BLaER1 treated with 17β-estradiol and CSF1 and Interleukin-3, amounts not matched to agents 10 nM and 100 nM (cell line): ENCODE measurements at regions not wholly inside any gene's neighbourhood (a gene's known extent, or its start where the extent isn't known, plus 50 kb on each side); places are given as distances from the start of the nearest gene placed in this dataset.
"Not testable (repeated sequence)": the region's sequence is repeated elsewhere in the genome, so short reads cannot be mapped to it uniquely, and the experiment has no call there.

Experiments used
- H3K27ac ChIP-seq, 11 experiments: shearing (Covaris generic); formaldehyde crosslinking; 2 replicates each; pipeline ENCODE4 v1.8.1; 2022
- H3K27me3 ChIP-seq, 11 experiments: shearing (Covaris generic); formaldehyde crosslinking; 2 replicates each; pipeline ENCODE4 v1.8.1; 2022
- H3K36me3 ChIP-seq, 11 experiments: shearing (Covaris generic); formaldehyde crosslinking; 2 replicates each; pipeline ENCODE4 v1.8.1; 2022
- H3K4me1 ChIP-seq, 10 experiments: shearing (Covaris generic); formaldehyde crosslinking; 2 replicates each; pipeline ENCODE4 v1.8.1; 2022
- H3K4me2 ChIP-seq, 11 experiments: shearing (Covaris generic); formaldehyde crosslinking; 2 replicates each; pipeline ENCODE4 v1.8.1; 2022
- H3K4me3 ChIP-seq, 10 experiments: shearing (Covaris generic); formaldehyde crosslinking; 2 replicates each; pipeline ENCODE4 v1.8.1; 2022
- H3K9ac ChIP-seq, 11 experiments: shearing (Covaris generic); formaldehyde crosslinking; 2 replicates each; pipeline ENCODE4 v1.8.1; 2022
- H3K9me3 ChIP-seq, 11 experiments: shearing (Covaris generic); formaldehyde crosslinking; replicated peaks in 1 of 11; 2 replicates each; pipeline ENCODE4 v1.8.1; 2022
- H4K20me1 ChIP-seq, 11 experiments: shearing (Covaris generic); formaldehyde crosslinking; 2 replicates each; pipeline ENCODE4 v1.8.1; 2022
- Cebpa-rat ChIP-seq, 11 experiments: shearing (Covaris generic); IDR thresholded peaks; 2 replicates each; pipeline ENCODE4 v1.8.1; 2022

DNA sequence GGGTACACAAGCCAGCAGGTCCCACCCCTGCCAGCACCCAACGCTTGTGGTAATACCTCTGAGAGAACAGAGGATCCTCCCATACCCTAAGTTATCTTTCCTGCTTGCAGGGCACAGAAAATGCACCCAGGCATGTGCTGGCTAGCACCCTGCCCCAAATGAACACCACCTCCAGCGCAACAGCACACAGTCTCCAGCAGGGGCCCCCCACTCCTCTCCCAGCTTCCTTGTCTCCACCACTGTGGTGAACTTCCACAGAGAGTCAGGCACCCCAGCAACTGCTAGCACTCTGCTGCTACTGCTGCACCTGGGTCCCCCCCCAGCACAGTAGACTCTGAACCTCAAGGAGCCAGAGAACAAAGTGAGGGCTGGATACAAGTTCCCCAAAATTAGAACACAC lies 216.8 kb upstream of the CNTNAP5 start:
- no peaks in the 10 kb centered on the region for H3K36me3 ChIP-seq
- no peak for TF ChIP-seq Cebpa-rat (IDR thresholded peaks at IDR 0.05)

DNA sequence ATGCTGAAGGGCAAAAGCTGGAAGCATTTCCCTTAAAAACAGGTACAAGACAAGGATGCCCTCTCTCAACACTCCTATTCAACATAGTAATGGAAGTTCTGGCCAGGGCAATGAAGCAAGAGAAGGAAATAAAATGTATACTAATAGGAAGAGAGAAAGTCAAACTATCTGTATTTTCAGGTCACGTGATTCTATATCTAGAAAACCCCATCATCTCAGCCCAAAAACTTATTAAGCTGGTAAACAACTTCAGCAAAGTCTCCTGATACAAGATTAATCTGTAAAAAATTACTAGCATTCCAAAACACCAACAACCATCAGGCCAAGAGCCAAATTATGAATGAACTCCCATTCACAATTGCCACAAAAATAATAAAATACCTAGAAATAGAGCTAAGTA lies 213.2 kb upstream of the CNTNAP5 start:
- TF ChIP-seq Cebpa-rat (IDR thresholded peaks at IDR 0.05) = no peak
- Histone ChIP-seq H4K20me1 (no peaks in the 10 kb centered on the region), H3K9ac (no peak overlapping the region), H3K27ac (no peak overlapping the region), H3K4me3 (no peak overlapping the region), H3K4me1 (no peaks in the 10 kb centered on the region), H3K36me3 (no peaks in the 10 kb centered on the region), H3K9me3 (peaks cover 14 to 37% (median 24%) of the 10 kb centered on the region in 11 experiments), H3K27me3 (no peaks in the 10 kb centered on the region), H3K4me2 (no peak overlapping the region)

More for the DNA sequence above, 216.8 kb upstream of the CNTNAP5 start:
- Histone ChIP-seq H3K9ac (no peak overlapping the region), H3K4me2 (no peak overlapping the region), H3K27me3 (no peaks in the 10 kb centered on the region), H3K4me1 (no peaks in the 10 kb centered on the region), H4K20me1 (no peaks in the 10 kb centered on the region), H3K9me3 (peaks cover 37 to 64% (median 51%) of the 10 kb centered on the region in 11 experiments), H3K27ac (no peak overlapping the region), H3K4me3 (no peak overlapping the region)

DNA sequence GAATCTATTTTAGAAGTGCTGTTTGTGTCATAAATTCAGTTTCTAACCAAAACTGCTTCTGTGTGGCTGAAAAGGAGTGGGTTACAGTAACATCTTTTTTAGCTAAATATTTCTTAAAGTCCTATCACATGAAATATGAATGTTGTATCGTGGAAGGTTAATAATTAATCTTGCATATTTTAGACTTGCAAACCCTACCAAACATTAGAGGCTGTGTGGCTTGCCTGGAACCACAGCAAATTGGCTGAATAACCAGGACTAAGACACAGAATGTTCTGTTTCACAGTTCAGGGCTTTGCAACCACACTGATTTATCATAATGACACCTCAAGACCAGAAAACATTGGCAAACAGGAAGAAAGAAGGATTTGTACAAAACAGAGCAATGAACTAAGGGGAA lies 208.9 kb upstream of the CNTNAP5 start:
- Histone ChIP-seq H3K4me3 (no peak overlapping the region), H3K27me3 (no peaks in the 10 kb centered on the region), H3K9me3 (no peaks in the 10 kb centered on the region), H4K20me1 (no peaks in the 10 kb centered on the region), H3K36me3 (no peaks in the 10 kb centered on the region), H3K4me1 (no peaks in the 10 kb centered on the region), H3K9ac (no peak overlapping the region), H3K4me2 (no peak overlapping the region), H3K27ac (no peak overlapping the region)
- no peak for TF ChIP-seq Cebpa-rat (IDR thresholded peaks at IDR 0.05)

DNA sequence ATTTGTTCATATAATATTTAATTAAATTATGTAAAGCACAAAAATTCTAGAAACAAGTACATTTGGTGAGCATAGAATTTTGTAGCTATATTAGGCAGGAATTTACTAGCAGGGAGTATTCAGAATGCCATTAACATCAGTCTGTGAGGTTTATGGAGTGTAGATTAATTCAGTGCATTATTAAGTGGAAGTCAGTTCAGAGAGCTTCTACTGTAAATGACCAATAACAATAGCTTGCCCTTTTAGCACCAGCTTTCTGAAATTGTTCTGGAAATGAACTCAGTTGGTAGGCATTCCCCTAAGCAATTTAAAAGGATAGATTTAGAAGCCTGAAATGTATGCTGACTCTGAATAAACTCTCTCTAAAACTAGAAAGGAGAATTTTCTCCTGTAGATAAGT lies 208.2 kb upstream of the CNTNAP5 start:
- Histone ChIP-seq H3K27me3 (no peaks in the 10 kb centered on the region), H3K4me1 (no peaks in the 10 kb centered on the region), H3K27ac (no peak overlapping the region), H3K4me2 (no peak overlapping the region), H3K36me3 (no peaks in the 10 kb centered on the region), H3K9me3 (no peaks in the 10 kb centered on the region), H4K20me1 (no peaks in the 10 kb centered on the region), H3K4me3 (no peak overlapping the region), H3K9ac (no peak overlapping the region)
- no peak for TF ChIP-seq Cebpa-rat (IDR thresholded peaks at IDR 0.05)

DNA sequence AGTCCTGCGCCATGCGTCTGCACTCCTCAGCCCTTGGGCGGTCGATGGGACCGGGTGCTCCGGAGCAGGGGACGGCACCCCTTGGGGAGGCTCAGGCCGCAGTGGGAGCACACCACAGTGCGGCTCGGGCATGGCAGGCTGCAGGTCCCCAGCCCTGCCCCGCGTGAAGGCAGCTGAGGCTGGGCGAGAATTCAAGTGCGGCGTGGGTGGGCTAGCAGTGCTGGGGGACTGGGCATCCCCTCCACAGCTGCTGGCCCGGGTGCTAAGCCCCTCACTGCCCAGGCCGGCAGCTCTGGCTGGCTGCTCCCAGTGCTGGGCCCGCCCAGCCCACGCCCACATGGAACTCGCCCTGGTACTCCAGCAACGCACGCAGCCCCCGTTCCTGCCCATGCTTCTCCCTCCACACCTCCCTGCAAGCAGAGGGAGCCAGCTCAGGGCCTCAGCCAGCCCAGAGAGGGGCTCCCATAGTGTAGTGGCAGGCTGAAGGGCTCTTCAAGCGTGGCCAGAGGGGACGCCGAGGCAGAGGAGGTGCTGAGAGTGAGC lies 198.3 kb upstream of the CNTNAP5 start:
- Histone ChIP-seq H3K4me3 (no peak overlapping the region), H3K9me3 (peaks cover 0 to 19% (median 8%) of the 10 kb centered on the region in 11 experiments; a peak in 16 of 22 replicates), H3K36me3 (no peaks in the 10 kb centered on the region), H3K27me3 (no peaks in the 10 kb centered on the region), H3K27ac (no peak overlapping the region), H3K4me2 (no peak overlapping the region), H3K4me1 (no peaks in the 10 kb centered on the region), H4K20me1 (no peaks in the 10 kb centered on the region), H3K9ac (no peak overlapping the region)
- no peak for TF ChIP-seq Cebpa-rat (IDR thresholded peaks at IDR 0.05)

DNA sequence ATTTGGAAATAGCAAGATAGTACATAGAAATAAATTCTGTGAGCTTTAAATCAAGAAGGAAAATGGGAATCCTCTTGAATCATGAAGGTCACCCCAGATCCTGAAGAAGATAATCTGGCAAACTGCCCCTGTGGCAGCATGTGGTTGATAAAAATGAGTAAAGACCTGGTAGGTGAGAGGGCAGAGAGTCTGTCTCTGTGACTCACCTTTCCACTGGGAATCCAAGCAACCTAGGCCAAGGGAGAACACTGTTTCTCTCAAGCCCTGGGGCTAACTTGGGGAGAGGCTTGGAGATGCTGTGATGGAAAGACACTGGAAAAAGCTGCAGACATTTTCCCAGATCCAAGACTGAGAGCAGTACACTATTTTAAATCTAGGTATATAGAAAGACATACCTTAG lies 185.8 kb upstream of the CNTNAP5 start:
- Histone ChIP-seq H3K36me3 (no peaks in the 10 kb centered on the region), H3K27me3 (no peaks in the 10 kb centered on the region), H3K9me3 (peaks cover 13 to 38% (median 26%) of the 10 kb centered on the region in 11 experiments; a peak in 21 of 22 replicates), H3K4me1 (no peaks in the 10 kb centered on the region), H3K4me2 (no peak overlapping the region), H3K9ac (no peak overlapping the region), H4K20me1 (no peaks in the 10 kb centered on the region), H3K4me3 (no peak overlapping the region), H3K27ac (no peak overlapping the region)
- TF ChIP-seq Cebpa-rat (IDR thresholded peaks at IDR 0.05) = no peak

DNA sequence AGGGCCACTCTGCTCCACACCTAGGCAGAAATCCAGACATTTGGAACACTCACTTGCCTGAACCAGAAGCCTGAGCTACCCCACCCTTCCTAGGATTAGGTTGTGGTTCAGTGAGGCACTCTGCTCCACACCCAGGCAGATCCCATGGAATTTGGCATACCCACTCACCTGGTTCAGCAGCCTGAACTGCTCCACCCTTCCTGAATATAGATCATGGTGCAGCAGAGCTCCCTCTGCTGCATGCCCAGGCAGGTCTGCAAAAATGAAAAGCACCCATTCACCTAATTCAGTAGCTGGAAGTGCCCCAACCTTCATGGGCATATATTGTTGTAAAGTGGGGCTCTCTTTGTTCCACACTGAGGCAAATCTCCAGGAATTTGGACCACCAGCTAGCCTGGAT lies 185.1 kb upstream of the CNTNAP5 start:
- TF ChIP-seq Cebpa-rat (IDR thresholded peaks at IDR 0.05) = no peak
- H3K9ac ChIP-seq = no peak overlapping the region

DNA sequence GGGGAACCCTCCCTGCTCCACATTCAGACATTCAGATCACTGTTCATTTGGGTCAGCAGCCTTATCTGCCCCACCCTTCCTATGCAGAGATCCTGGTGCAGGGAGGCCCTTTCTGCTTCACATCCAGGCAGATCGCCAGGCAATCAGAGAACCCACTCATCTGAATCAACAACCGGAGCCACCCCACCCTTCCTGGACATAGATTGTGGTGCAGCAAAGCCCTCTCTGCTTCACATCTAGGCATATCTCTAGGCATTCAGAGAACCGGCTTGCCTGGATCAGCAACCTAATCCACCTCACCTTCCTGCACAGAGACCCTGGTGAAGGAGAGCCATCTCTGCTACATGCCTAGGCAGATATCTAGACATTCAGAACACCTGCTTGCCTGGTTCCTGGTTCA lies 184.5 kb upstream of the CNTNAP5 start:
- H3K4me3 ChIP-seq = no peak overlapping the region
- TF ChIP-seq Cebpa-rat (IDR thresholded peaks at IDR 0.05) = no peak
- H3K36me3 ChIP-seq = no peaks in the 10 kb centered on the region
- no peak overlapping the region for H3K4me2 ChIP-seq
- H3K27me3 ChIP-seq = no peaks in the 10 kb centered on the region
- H3K27ac ChIP-seq = no peak overlapping the region
- no peak overlapping the region for H3K9ac ChIP-seq
- H3K9me3 ChIP-seq = peaks cover 13 to 38% (median 26%) of the 10 kb centered on the region in 11 experiments; a peak in 21 of 22 replicates
- H4K20me1 ChIP-seq = no peaks in the 10 kb centered on the region
- no peaks in the 10 kb centered on the region for H3K4me1 ChIP-seq

More for the DNA sequence above, 185.1 kb upstream of the CNTNAP5 start:
- Histone ChIP-seq H3K4me1 (no peaks in the 10 kb centered on the region), H3K9me3 (peaks cover 13 to 38% (median 26%) of the 10 kb centered on the region in 11 experiments; a peak in 21 of 22 replicates), H3K27me3 (no peaks in the 10 kb centered on the region), H3K36me3 (no peaks in the 10 kb centered on the region), H3K27ac (no peak overlapping the region), H3K4me2 (no peak overlapping the region), H3K4me3 (no peak overlapping the region), H4K20me1 (no peaks in the 10 kb centered on the region)

DNA sequence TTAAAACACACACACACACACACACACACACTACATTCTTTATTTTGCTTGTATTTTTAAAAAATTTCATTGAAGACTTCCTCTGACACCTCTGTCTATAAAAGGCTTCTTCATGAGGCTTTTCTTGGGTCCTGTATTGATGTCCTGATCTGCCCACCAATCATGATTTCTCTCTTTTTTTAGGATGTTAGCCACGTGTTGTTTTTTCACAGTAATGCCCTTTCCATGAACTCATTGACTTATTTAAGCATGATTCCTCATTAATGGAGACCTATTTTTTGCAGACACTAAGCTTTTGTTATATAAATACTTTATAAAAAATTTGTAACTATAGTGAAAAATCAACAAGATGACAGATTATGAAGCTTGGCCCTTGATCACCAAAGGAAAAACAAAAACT lies 173.8 kb upstream of the CNTNAP5 start:
- Histone ChIP-seq H3K9me3 (peaks cover 11 to 36% (median 26%) of the 10 kb centered on the region in 11 experiments; a peak in 20 of 22 replicates), H3K4me2 (no peak overlapping the region), H3K27me3 (no peaks in the 10 kb centered on the region), H3K4me1 (peaks cover 0 to 10% (median 2%) of the 10 kb centered on the region in 10 experiments; a peak in 4 of 20 replicates), H4K20me1 (no peaks in the 10 kb centered on the region), H3K9ac (no peak overlapping the region), H3K4me3 (no peak overlapping the region), H3K27ac (no peak overlapping the region), H3K36me3 (no peaks in the 10 kb centered on the region)
- TF ChIP-seq Cebpa-rat (IDR thresholded peaks at IDR 0.05) = no peak

DNA sequence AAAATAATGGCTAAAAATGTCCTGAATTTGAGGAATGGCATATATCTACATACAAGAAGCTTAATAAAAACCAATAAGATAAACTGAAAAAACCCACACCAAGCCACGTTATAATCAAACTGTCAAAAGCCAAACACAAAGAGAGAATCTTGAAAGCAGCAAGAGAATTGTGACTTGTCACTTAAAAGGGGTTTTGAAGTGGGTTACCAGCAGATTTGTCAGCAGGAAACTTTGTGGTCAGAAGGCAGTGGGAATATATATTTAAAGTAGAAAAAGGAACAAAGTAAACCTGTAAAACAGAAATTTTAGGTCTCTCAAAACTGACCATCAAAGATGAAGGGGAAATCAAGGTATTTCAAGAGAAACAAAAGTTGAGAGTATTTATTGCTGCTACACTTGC lies 171.9 kb upstream of the CNTNAP5 start:
- H3K4me1 ChIP-seq = peaks cover 0 to 10% (median 2%) of the 10 kb centered on the region in 10 experiments; a peak in 4 of 20 replicates
- TF ChIP-seq Cebpa-rat (IDR thresholded peaks at IDR 0.05) = no peak
- no peak overlapping the region for H3K4me3 ChIP-seq
- H4K20me1 ChIP-seq = no peaks in the 10 kb centered on the region
- no peaks in the 10 kb centered on the region for H3K36me3 ChIP-seq
- no peak overlapping the region for H3K27ac ChIP-seq
- H3K9me3 ChIP-seq = peaks cover 17 to 48% (median 37%) of the 10 kb centered on the region in 11 experiments; a peak in 21 of 22 replicates
- peak overlapping the region in 3 of 11 experiments; percentile 3 to 29 (median 8); a peak in 3 of 22 replicates for H3K4me2 ChIP-seq
- no peaks in the 10 kb centered on the region for H3K27me3 ChIP-seq
- H3K9ac ChIP-seq = no peak overlapping the region

DNA sequence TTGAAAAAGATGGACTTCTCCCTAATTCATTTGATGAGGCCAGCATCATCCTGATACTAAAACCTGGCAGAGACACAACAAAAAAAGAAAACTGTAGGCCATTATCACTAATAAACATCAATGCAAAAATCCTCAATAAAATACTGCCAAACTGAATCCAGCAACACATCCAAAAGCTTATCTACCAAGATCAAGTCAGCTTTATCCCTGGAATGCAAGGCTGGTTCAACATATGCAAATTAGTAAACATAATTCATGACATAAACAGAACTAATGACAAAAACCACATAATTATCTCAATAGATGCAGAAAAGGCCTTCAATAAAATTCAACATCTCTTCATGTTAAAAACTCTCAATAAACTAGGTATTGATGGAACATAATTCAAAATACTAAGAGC lies 166.1 kb upstream of the CNTNAP5 start:
- H3K9me3 ChIP-seq = peaks cover 17 to 47% (median 41%) of the 10 kb centered on the region in 11 experiments
- H3K9ac ChIP-seq, H3K36me3 ChIP-seq, H4K20me1 ChIP-seq, H3K4me1 ChIP-seq, H3K4me3 ChIP-seq, H3K27ac ChIP-seq, H3K27me3 ChIP-seq, H3K4me2 ChIP-seq: not testable (repeated sequence)
